ENCODE measurements at regions not wholly inside any gene's neighbourhood (a gene's known extent, or its start where the extent isn't known, plus 50 kb on each side); places are given as distances from the start of the nearest gene placed in this dataset.
"Not testable (repeated sequence)": the region's sequence is repeated elsewhere in the genome, so short reads cannot be mapped to it uniquely, and the experiment has no call there.

DNA sequence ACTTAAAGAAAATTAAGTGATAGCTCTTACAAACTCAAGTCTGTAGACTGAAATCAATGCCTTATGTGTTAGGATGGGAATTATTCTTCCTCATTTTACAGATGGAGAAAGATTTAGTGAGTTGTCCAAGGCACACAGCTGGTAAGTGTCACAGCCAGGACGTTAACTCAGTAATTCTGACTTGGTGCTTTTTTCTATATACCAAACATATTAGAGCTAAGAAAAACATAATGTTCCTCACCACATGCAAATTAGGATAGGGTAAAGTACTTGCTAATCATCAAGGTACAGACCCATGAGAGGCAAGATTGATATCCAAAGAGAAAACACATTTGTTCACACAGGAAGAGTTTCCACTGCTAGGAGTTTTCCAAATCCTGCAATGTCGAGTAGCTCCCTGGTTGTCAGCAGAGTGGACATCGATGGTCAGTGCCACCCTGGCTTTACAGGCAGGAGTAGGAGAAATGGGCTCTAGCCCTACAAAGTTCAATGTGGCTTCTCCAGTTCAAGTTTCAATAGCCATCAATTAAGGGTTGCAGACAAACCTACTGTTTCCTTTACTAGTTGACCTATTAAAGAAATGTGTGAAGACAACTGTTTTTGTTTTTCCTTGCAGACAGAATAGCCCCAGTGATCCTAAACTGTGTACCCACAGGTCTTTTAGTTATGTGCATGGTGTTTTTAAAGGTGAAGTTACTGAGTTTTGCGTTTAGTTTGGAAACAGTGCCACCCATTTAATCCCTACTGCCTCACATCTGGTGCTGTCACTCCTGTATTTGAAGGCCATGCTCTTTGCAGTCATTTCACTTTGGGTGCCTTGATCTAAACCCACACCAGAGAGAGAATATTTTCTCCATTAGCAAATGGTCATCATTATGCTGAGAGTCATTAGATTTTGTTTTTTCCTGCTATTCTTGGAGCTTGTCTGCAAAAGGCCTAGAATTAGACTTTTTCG lies 460.8 kb upstream of the SMARCA2 start:
- DNase-seq (ENCODE audit: low spot score) = no peak

- DNase-seq (ENCODE audit: low spot score) = not testable (repeated sequence)
Observed at GRCh38 chr9:1558666-1559065, 456.5 kb upstream of the SMARCA2 start.

- DNase-seq (ENCODE audit: low spot score) = no peak
Observed at GRCh38 chr9:1575939-1576338, 439.2 kb upstream of the SMARCA2 start.

DNA sequence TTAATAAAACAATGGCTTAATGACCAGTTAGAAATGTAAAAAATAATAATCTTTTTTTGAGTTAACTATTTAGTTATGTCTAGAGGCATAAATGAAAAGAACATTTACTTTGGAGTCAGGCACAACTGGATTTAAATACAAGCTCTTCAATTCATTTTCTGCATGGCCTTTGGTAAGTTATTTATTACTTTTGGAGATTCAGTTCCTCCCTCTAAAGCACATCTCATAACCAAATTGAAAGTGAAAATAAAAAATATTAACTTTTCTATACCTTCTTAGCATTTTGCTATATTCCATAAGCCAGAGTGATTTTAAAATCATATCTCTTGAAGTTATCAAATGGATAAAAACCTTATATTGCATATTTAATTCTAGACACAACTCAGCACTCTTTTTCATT lies 434.9 kb upstream of the SMARCA2 start:
- no peak for DNase-seq (ENCODE audit: low spot score)

DNA sequence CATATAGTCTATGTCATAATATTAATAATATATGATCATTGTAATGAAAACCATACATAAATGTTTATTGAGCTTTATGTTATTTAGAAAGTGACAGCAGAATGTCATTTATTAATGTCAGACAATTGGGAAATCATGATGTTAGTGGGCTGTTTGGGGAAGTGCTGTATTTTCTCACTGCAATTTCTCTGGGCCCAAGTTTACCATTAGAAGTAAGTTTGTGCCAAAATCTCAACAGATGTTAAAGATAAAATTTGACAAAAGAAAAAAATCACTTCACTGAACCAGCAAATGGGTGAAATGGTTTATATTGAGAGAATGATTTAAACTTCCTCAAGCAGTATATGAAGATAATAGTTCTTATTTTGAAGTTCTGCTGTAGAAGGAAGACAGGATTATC lies 433.2 kb upstream of the SMARCA2 start:
- no peak for DNase-seq (ENCODE audit: low spot score)

GRCh38 chr9:1591310-1591709 lies 423.8 kb upstream of the SMARCA2 start:
- DNase-seq (ENCODE audit: low spot score) = no peak

GRCh38 chr9:1598270-1598669 lies 416.9 kb upstream of the SMARCA2 start:
- no peak for DNase-seq (ENCODE audit: low spot score)

GRCh38 chr9:1599961-1600360 lies 415.2 kb upstream of the SMARCA2 start:
- DNase-seq (ENCODE audit: low spot score) = no peak

DNA sequence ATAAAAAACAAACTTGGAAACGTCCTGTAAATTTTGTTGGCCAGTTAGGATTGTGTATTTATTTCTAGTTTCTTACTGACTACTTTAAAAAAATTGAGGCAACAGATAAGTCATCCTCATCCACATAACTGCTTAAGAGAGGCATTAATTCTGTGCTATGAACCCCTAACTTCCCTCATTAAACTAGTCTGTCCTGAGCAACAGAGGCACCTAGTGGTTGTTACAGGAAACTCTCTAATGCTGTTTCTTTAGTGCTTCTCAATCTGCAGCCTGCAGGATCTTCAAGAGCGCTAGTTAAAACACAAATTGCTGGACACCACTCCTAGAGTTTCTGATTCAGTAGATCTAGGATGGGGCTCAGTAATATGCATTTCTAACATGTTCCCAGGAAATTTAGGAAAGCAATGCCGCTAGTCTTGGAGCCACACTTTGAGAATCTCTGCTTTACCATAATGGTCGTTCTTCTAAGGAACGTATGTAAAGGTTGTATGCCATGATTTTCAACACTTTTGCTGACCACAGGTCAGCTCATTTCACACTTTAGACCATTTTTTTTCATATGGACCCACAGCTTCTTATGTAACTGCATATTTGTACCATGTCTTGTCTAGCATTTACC lies 410.1 kb upstream of the SMARCA2 start:
- DNase-seq (ENCODE audit: low spot score) = peak; percentile 6

DNA sequence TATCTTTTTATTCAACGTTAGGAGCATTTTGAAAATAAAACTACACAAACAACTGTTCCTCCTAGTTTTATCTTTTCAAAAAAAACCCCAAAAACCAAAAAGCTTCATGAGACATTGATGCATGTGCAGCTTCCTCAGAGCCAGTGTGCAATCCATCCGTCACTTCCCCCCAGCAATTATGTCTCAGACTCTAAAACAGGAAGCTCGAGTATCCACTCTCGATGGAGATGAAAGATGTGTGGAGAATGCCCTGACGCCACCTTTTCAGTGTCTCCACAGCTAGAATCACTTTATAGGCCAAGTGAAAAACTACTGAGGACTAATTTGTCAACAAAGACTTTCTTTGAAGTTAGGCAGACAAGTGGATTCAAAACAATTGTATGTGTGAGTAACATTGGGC lies 408.9 kb upstream of the SMARCA2 start:
- no peak for DNase-seq (ENCODE audit: low spot score)

- no peak for DNase-seq (ENCODE audit: low spot score)
Observed at GRCh38 chr9:1612886-1613285, 402.3 kb upstream of the SMARCA2 start.

- DNase-seq (ENCODE audit: low spot score) = no peak
Observed at GRCh38 chr9:1617419-1617818, 397.7 kb upstream of the SMARCA2 start.

DNA sequence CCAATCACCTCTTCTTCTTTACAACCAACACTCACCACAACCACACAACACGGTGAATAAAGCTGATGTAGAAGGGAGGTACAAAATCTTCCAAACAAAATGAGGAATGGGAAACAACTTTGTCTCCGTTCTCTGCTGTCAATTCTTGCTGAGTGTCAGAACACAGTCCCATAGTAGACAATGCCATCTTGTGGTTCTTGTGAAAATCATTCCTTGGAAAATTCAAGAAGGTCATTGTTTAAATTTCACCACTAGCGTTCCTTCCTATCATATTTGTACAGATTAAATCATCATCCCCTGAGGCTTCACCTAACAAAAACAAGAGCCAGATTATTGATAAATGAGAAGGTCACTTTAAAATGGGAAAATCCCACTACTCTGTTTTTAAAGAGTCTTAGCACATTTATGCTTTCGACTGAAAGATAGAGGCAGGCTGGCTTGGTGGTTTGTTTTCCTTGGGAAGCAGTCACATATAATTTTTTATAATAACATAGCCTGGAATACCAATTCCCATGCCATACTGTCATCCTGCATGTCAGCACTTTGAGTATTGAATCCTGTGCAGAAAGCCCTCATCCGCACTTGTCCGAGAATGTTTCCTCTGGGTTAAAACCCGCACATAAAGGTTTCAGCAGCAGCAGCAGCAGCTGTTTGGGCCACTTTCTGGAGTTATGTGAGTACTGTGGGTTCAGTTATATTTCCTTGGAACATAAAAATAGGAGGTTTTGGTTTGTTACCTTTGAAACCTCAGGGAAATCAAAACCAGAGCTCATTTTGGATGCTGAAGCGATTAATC lies 395.0 kb upstream of the SMARCA2 start:
- no peak for DNase-seq (ENCODE audit: low spot score)

DNA sequence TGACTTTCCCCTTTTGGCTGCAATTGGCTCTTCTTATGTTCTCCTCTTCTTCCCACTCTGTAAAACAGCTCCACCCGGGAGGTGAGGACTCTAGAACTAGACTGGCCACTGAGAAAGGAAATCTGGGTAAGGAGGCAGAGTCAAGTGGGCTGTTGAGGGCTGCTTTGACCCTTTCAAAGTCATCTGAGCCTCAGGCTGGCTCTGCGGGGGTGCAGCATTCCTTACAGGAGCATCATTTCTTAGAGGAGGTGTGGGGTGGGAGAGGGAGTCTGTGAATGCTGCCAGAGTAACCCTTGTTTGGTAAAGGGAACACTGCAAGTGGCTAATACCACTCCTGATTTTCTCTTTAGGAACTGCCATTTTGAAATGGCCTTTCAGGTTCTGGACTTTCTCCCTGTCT lies 377.7 kb upstream of the SMARCA2 start:
- DNase-seq (ENCODE audit: low spot score) = no peak

DNA sequence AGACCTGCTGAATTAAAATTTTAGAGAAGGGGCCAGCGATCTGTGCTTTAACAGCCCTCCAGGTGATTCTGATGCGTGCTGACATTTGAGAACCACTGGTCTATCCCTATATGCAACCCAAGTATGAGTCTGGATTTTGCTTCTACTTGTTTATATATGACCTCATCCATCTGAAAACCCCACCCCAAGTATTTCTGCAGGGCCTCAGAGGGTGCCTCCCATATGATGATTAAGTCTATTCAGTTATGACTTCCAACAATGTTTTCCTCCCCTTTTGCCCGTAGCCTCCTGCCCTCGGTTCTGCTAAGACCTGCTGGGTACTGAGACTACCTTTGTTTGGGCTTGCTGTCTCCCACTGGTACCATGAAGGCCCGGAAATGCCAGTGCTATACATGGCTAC lies 376.0 kb upstream of the SMARCA2 start:
- no peak for DNase-seq (ENCODE audit: low spot score)

DNA sequence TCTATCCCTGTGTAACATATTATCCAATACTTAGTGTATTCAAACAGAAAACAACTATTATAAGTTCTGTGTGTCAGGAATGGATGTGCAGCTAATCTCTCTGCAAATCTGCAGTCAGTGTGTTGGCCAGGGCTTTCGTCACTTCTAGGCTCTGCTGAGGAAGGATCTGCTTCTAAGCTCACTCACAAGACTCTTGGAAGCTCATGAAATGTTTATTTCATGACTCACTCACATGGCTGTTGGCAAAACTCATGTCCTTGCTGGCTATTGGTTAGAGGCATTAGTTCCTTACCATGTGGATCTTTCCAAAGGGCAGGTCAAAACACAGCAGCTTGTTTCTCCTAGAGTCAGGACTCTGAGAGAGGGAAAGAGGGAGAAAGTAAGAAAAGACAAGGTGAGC lies 367.4 kb upstream of the SMARCA2 start:
- no peak for DNase-seq (ENCODE audit: low spot score)

DNA sequence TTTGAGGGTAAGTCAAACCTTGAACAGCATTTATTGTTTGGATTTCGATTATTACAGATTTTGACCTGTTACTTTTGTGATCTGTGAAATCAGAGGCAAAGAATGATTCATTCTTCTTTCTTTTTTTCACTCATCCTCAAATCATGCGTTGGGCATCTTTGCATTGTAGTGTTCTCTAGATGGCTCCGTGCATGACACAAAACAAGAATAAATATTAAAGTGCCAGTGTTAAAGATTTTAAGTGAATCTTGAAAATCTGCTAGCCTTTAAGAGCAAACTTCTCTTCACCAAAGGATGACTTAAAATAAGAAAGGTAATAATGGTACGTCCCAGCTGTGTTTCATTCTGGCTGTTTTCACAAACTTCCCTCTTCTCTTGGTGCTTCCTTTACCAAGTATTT lies 361.9 kb upstream of the SMARCA2 start:
- no peak for DNase-seq (ENCODE audit: low spot score)

GRCh38 chr9:1658661-1659362 lies 356.3 kb upstream of the SMARCA2 start:
- no peak for DNase-seq (ENCODE audit: low spot score)

DNA sequence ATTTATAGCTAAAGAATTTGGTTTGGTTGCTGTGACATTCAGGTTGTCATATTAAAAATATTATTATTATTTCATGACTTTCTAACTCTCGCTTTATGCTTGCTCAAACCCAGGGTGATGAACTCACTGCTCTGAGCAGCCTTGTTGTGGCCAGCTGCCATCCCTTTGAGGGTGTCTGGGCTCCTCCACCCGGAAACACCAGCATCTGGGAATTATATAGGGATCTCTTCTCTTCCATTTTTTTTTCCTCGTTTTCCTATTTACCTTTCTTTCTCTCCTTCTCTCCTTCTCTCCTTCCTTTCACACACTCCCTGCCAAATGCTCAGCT lies 355.8 kb upstream of the SMARCA2 start:
- no peak for DNase-seq (ENCODE audit: low spot score)

DNA sequence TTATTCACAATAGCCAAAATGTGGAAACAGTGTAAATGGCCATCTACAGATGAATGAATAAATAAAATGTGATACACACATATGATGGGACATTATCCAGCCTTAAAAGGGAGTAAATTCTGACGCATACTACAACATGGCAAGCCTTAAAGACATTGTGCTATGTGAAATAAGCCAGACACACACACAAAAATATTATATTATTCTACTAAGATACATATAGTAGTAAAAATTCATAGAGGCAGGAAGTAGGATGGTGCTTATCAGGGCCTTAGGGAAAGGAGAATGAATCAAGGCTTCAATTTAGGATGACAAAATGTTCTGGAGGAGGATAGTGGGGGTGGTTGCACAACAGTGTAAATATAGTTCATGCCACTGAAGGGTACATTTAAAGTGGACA lies 346.7 kb upstream of the SMARCA2 start:
- DNase-seq (ENCODE audit: low spot score) = no peak

- DNase-seq (ENCODE audit: low spot score) = no peak
Observed at GRCh38 chr9:1673300-1673699, 341.8 kb upstream of the SMARCA2 start.

GRCh38 chr9:1676771-1677170 lies 338.4 kb upstream of the SMARCA2 start:
- DNase-seq (ENCODE audit: low spot score) = no peak

All from germinal center (tissue), 1 donor.